Pancreas (tissue), 10 donors: ENCODE measurements at regions not wholly inside any gene's neighbourhood (a gene's known extent, or its start where the extent isn't known, plus 50 kb on each side); places are given as distances from the start of the nearest gene placed in this dataset.

Experiments
- ATAC-seq, 4 donors: fragments of 200-7000 bp; cut with Tn5 transposase; one replicate each; pipeline versions ENCODE4 v1.8.0 to v1.9.1; 2020; ENCODE audit warnings: mild to moderate bottlenecking in 4 of 4, moderate library complexity in 4 of 4
- DNase-seq, 6 donors: peaks; one replicate each; pipeline ENCODE4 v3.0.0-alpha.2; 2020
- FAIRE-seq: peaks from 2 replicates; lab custom pipeline; 2012; peaks lifted over from hg19 to GRCh38; lab: Jason Lieb, UNC
- H3K27ac ChIP-seq, 4 donors: fragments of 200-600 bp; sonication (generic); 1 replicate in 3 of 4; 2 replicates in 1 of 4; pipeline versions ENCODE4 v1.5.0 to v1.8.0; 2020
- H3K27me3 ChIP-seq, 4 donors: fragments of 200-600 bp; one replicate each; pipeline ENCODE4 v1.8.0; 2021
- H3K36me3 ChIP-seq, 3 donors: fragments of 200-600 bp; sonication (generic) in 1 of 3; one replicate each; pipeline versions ENCODE4 v1.5.0 to v1.8.0; 2020 to 2021
- H3K4me1 ChIP-seq, 3 donors: fragments of 200-600 bp; one replicate each; pipeline ENCODE4 v1.8.0; 2021
- H3K4me3 ChIP-seq, 4 donors: fragments of 200-600 bp; sonication (generic) in 2 of 4; one replicate each; pipeline versions ENCODE4 v1.5.0 to v1.8.0; 2020 to 2021
- H3K9me3 ChIP-seq, 4 donors: fragments of 200-600 bp; one replicate each; pipeline ENCODE4 v1.8.0; 2021
- CTCF ChIP-seq, 4 donors: fragments of 200-600 bp; sonication (generic) in 3 of 4; IDR thresholded peaks; one replicate each; pipeline versions ENCODE4 v1.5.0 to v1.8.0; 2021; ENCODE audit warnings: antibody characterized with exemption in 4 of 4
- WGBS, 2 donors: extraction: QIAGEN DNeasy Blood & Tissue Kit; methylation state at CpG; one replicate each; pipeline ENCODE4 v1.1.7; 2013; 5-methylcytosine and 5-hydroxymethylcytosine counted together
- intact Hi-C, 3 donors: fragments of 100-400 bp; cut with DNase I; formaldehyde crosslinking; loops; one replicate each; pipeline versions ENCODE4 v1.11.1 to v1.14.2; 2022
- donor health status: healthy with polysubstance abuse.
- donor health status: DM: no; HTN: no; CAD: no; lungs with moderate emphysema.
- donor health status: DM: no; HTN: no; CAD: no.
- donor health status: control.
- donor health status: control.
- donor health status: Bipolar disorder and iron deficiency.
- donor health status: DM: yes; HTN: yes; CAD: no.
- donor health status: DM: no; HTN: no; CAD: no.
- donor health status: DM: no; HTN: no; CAD: no.
- donor health status: DM: yes; HTN: yes; CAD: no.

- Histone ChIP-seq H3K9me3 (no peaks in the 10 kb centered on the region), H3K27me3 (no peaks in the 10 kb centered on the region), H3K27ac (no peak overlapping the region), H3K4me1 (no peaks in the 10 kb centered on the region), H3K4me3 (no peak overlapping the region), H3K36me3 (no peaks in the 10 kb centered on the region)
- FAIRE-seq (no peak), ATAC-seq (no peak), DNase-seq (no peak)
- intact Hi-C loops = no loop called here
- WGBS, 2 donors = 47 to 70% methylated on average over 1 of the region's 1 CpG
- no peak for TF ChIP-seq CTCF (IDR thresholded peaks at IDR 0.05)
Measured at GRCh38 chr7:125492521-125492920, 562.9 kb upstream of the POT1 start.

GRCh38 chr7:125491137-125491536 lies 561.5 kb upstream of the POT1 start:
- WGBS, 2 donors = 46 to 81% methylated on average over 1 of the region's 1 CpG
- FAIRE-seq (no peak), ATAC-seq (no peak), DNase-seq (no peak)
- Histone ChIP-seq H3K4me1 (no peaks in the 10 kb centered on the region), H3K9me3 (no peaks in the 10 kb centered on the region), H3K4me3 (no peak overlapping the region), H3K27me3 (no peaks in the 10 kb centered on the region), H3K27ac (no peak overlapping the region), H3K36me3 (no peaks in the 10 kb centered on the region)
- TF ChIP-seq CTCF (IDR thresholded peaks at IDR 0.05) = no peak
- intact Hi-C loops = no loop called here

- TF ChIP-seq CTCF (IDR thresholded peaks at IDR 0.05) = no peak
- no peak overlapping the region for H3K27ac ChIP-seq
- H3K4me3 ChIP-seq = no peak overlapping the region
- no peaks in the 10 kb centered on the region for H3K36me3 ChIP-seq
- no peaks in the 10 kb centered on the region for H3K27me3 ChIP-seq
- DNase-seq = no peak
- no peak for ATAC-seq
- no peaks in the 10 kb centered on the region for H3K4me1 ChIP-seq
- FAIRE-seq = no peak
- H3K9me3 ChIP-seq = no peaks in the 10 kb centered on the region
- intact Hi-C loops = no loop called here
- 41 to 54% methylated on average over 4 of the region's 4 CpGs for WGBS, 2 donors
Measured at GRCh38 chr7:125490167-125490566, 560.5 kb upstream of the POT1 start.

- TF ChIP-seq CTCF (IDR thresholded peaks at IDR 0.05) = no peak
- no peaks in the 10 kb centered on the region for H3K9me3 ChIP-seq
- intact Hi-C loops = no loop called here
- H3K4me1 ChIP-seq = no peaks in the 10 kb centered on the region
- no peak for FAIRE-seq
- no peak for DNase-seq
- H3K27ac ChIP-seq = no peak overlapping the region
- ATAC-seq = no peak
- no peak overlapping the region for H3K4me3 ChIP-seq
- H3K36me3 ChIP-seq = no peaks in the 10 kb centered on the region
- peaks cover 0 to 2% (median 0%) of the 10 kb centered on the region in 4 donors for H3K27me3 ChIP-seq
- WGBS, 2 donors = 53 to 69% methylated on average over 2 of the region's 2 CpGs
Measured at GRCh38 chr7:125485223-125485622, 555.6 kb upstream of the POT1 start.

GRCh38 chr7:125484755-125485154 lies 555.1 kb upstream of the POT1 start:
- Histone ChIP-seq H3K36me3 (no peaks in the 10 kb centered on the region), H3K4me1 (no peaks in the 10 kb centered on the region), H3K9me3 (no peaks in the 10 kb centered on the region), H3K27ac (no peak overlapping the region), H3K4me3 (no peak overlapping the region), H3K27me3 (peaks cover 0 to 2% (median 0%) of the 10 kb centered on the region in 4 donors)
- FAIRE-seq = no peak
- ATAC-seq = no peak
- no peak for DNase-seq
- no peak for TF ChIP-seq CTCF (IDR thresholded peaks at IDR 0.05)
- intact Hi-C loops = no loop called here
- WGBS, 2 donors = 68 to 82% methylated on average over 2 of the region's 2 CpGs
